Muscle layer of colon (tissue), 2 donors: ENCODE measurements at regions not wholly inside any gene's neighbourhood (a gene's known extent, or its start where the extent isn't known, plus 50 kb on each side); places are given as distances from the start of the nearest gene placed in this dataset.

Experiments used
- H3K27ac ChIP-seq: one replicate; pipeline ENCODE4 v1.7.0; 2013; ENCODE audit warnings: low read depth, mild to moderate bottlenecking, low read length, moderate library complexity
- H3K27me3 ChIP-seq, 2 donors: one replicate each; pipeline ENCODE4 v1.7.0; 2013; ENCODE audit warnings: low read length in 2 of 2, mild to moderate bottlenecking in 2 of 2; ENCODE audit not compliant: insufficient read depth in 2 of 2, control insufficient read depth in 1 of 2
- H3K36me3 ChIP-seq: one replicate; pipeline ENCODE4 v1.7.0; 2013; ENCODE audit warnings: mild to moderate bottlenecking, low read length; ENCODE audit not compliant: insufficient read depth
- H3K4me1 ChIP-seq: one replicate; pipeline ENCODE4 v1.7.0; 2013; ENCODE audit warnings: mild to moderate bottlenecking, low read length; ENCODE audit not compliant: insufficient read depth
- H3K4me3 ChIP-seq, 2 donors: one replicate each; pipeline ENCODE4 v1.7.0; 2013; ENCODE audit warnings: low read length in 2 of 2, low read depth in 1 of 2, mild to moderate bottlenecking in 1 of 2, moderate library complexity in 1 of 2
- H3K9ac ChIP-seq: one replicate; pipeline ENCODE4 v1.7.0; 2013; ENCODE audit warnings: low read length
- H3K9me3 ChIP-seq: one replicate; pipeline ENCODE4 v1.7.0; 2013; ENCODE audit warnings: mild to moderate bottlenecking, low read length
- donor health status: abdominal sarcoma.
- donor health status: Adenocarcinoma of cecum.

GRCh38 chr9:106420511-106420944 lies 442.4 kb upstream of the ZNF462 start:
- Histone ChIP-seq H3K27ac (no peak overlapping the region), H3K4me3 (no peak overlapping the region), H3K9me3 (no peaks in the 10 kb centered on the region)

DNA sequence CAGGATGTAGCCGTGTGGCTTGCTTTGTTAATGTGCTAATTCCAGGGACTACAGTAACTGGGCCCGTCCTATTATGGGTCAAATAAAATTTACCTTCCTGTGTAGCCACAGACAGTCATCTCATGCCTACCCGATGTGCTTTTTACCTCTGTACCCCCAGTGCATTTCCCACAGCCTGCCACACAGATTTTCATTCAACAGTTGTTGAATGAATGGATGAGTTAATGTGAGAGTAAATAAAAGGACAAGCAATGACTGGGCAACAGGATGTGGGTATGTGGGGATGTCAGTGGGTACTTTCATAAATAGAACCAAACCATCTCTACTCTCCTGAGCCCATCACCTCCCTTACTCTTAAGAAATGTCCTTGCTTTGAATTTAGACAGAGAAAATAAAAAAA lies 441.2 kb upstream of the ZNF462 start:
- H3K9ac ChIP-seq: no peak overlapping the region
- H3K9me3 ChIP-seq: no peaks in the 10 kb centered on the region
- no peaks in the 10 kb centered on the region for H3K36me3 ChIP-seq
- no peaks in the 10 kb centered on the region for H3K27me3 ChIP-seq
- no peak overlapping the region for H3K4me3 ChIP-seq
- H3K4me1 ChIP-seq: no peaks in the 10 kb centered on the region
- no peak overlapping the region for H3K27ac ChIP-seq

More at GRCh38 chr9:106420511-106420944, 442.4 kb upstream of the ZNF462 start:
- no peaks in the 10 kb centered on the region for H3K27me3 ChIP-seq
- H3K9ac ChIP-seq: no peak overlapping the region
- no peaks in the 10 kb centered on the region for H3K4me1 ChIP-seq
- H3K36me3 ChIP-seq: no peaks in the 10 kb centered on the region

- H3K27me3 ChIP-seq: no peaks in the 10 kb centered on the region
- H3K27ac ChIP-seq: no peak overlapping the region
- no peak overlapping the region for H3K9ac ChIP-seq
- H3K9me3 ChIP-seq: no peaks in the 10 kb centered on the region
- H3K4me3 ChIP-seq: no peak overlapping the region
- no peaks in the 10 kb centered on the region for H3K4me1 ChIP-seq
- no peaks in the 10 kb centered on the region for H3K36me3 ChIP-seq
Measured at GRCh38 chr9:106423575-106423974, 439.4 kb upstream of the ZNF462 start.

GRCh38 chr9:106432631-106433030 lies 430.3 kb upstream of the ZNF462 start:
- Histone ChIP-seq H3K9me3 (no peaks in the 10 kb centered on the region), H3K27ac (no peak overlapping the region), H3K4me3 (no peak overlapping the region), H3K4me1 (no peaks in the 10 kb centered on the region), H3K9ac (no peak overlapping the region), H3K36me3 (no peaks in the 10 kb centered on the region), H3K27me3 (no peaks in the 10 kb centered on the region)

DNA sequence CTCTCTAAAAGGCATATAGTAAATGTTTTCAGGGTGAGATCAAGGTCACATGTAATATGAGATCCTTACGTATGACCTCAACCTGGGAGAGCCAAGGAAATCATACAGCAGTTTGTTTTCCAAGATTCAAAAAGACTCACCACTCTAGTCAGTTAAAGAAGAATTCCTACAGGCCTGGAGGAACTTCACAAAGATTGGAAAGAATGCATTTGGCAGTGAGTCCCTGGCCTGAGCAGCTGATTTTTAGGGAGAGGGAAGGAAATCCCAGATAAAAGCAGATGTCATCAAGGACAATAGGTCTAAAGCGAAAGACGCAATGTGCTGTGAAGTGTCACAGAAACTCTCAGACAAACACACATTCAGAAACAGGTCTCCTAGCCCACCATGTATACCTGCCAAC lies 424.0 kb upstream of the ZNF462 start:
- Histone ChIP-seq H3K9me3 (no peaks in the 10 kb centered on the region), H3K36me3 (no peaks in the 10 kb centered on the region), H3K9ac (no peak overlapping the region), H3K27ac (no peak overlapping the region), H3K27me3 (no peaks in the 10 kb centered on the region), H3K4me3 (no peak overlapping the region), H3K4me1 (no peaks in the 10 kb centered on the region)

GRCh38 chr9:106441283-106441682 lies 421.7 kb upstream of the ZNF462 start:
- Histone ChIP-seq H3K9me3 (no peaks in the 10 kb centered on the region), H3K4me1 (no peaks in the 10 kb centered on the region), H3K9ac (no peak overlapping the region), H3K36me3 (no peaks in the 10 kb centered on the region), H3K4me3 (no peak overlapping the region), H3K27ac (no peak overlapping the region), H3K27me3 (no peaks in the 10 kb centered on the region)

- Histone ChIP-seq H3K36me3 (no peaks in the 10 kb centered on the region), H3K9ac (no peak overlapping the region), H3K4me1 (no peaks in the 10 kb centered on the region), H3K27me3 (no peaks in the 10 kb centered on the region), H3K4me3 (no peak overlapping the region), H3K27ac (no peak overlapping the region), H3K9me3 (no peaks in the 10 kb centered on the region)
Measured at GRCh38 chr9:106443520-106443919, 419.4 kb upstream of the ZNF462 start.

- H3K36me3 ChIP-seq: no peaks in the 10 kb centered on the region
- no peak overlapping the region for H3K9ac ChIP-seq
- no peak overlapping the region for H3K27ac ChIP-seq
- no peaks in the 10 kb centered on the region for H3K27me3 ChIP-seq
- no peaks in the 10 kb centered on the region for H3K9me3 ChIP-seq
- peaks cover 9% of the 10 kb centered on the region for H3K4me1 ChIP-seq
- no peak overlapping the region for H3K4me3 ChIP-seq
Measured at GRCh38 chr9:106445107-106445506, 417.9 kb upstream of the ZNF462 start.

GRCh38 chr9:106449336-106449927 lies 413.5 kb upstream of the ZNF462 start:
- Histone ChIP-seq H3K4me3 (no peak overlapping the region), H3K9me3 (no peaks in the 10 kb centered on the region), H3K27ac (no peak overlapping the region), H3K27me3 (no peaks in the 10 kb centered on the region), H3K9ac (no peak overlapping the region), H3K4me1 (peaks cover 15% of the 10 kb centered on the region), H3K36me3 (no peaks in the 10 kb centered on the region)

GRCh38 chr9:106450549-106450948 lies 412.4 kb upstream of the ZNF462 start:
- Histone ChIP-seq H3K27ac (no peak overlapping the region), H3K9ac (no peak overlapping the region), H3K4me3 (no peak overlapping the region)

DNA sequence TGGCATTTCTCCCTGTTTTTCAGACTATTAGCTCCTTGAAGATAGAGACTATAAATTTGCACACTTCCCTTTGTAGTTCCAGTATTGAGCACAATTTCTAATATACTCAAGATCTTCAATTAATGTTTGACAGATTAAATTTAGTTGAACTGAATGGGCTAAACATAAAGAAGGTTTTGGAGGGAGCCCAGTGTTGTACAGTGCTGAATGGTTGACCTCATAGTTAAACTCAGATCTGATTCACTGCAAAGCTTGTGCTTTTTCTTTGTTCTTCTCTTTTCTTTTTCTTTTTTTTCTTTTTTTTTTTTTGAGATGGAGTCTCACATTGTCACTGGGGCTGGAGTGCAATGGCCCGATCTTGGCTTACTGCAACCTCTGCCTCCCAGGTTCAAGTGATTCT lies 411.7 kb upstream of the ZNF462 start:
- no peaks in the 10 kb centered on the region for H3K27me3 ChIP-seq
- H3K9ac ChIP-seq: no peak overlapping the region
- no peak overlapping the region for H3K27ac ChIP-seq
- H3K4me1 ChIP-seq: peaks cover 15% of the 10 kb centered on the region
- no peaks in the 10 kb centered on the region for H3K9me3 ChIP-seq
- H3K36me3 ChIP-seq: no peaks in the 10 kb centered on the region
- H3K4me3 ChIP-seq: no peak overlapping the region

More at GRCh38 chr9:106450549-106450948, 412.4 kb upstream of the ZNF462 start:
- no peaks in the 10 kb centered on the region for H3K27me3 ChIP-seq
- H3K36me3 ChIP-seq: no peaks in the 10 kb centered on the region
- no peaks in the 10 kb centered on the region for H3K9me3 ChIP-seq
- H3K4me1 ChIP-seq: peaks cover 15% of the 10 kb centered on the region

DNA sequence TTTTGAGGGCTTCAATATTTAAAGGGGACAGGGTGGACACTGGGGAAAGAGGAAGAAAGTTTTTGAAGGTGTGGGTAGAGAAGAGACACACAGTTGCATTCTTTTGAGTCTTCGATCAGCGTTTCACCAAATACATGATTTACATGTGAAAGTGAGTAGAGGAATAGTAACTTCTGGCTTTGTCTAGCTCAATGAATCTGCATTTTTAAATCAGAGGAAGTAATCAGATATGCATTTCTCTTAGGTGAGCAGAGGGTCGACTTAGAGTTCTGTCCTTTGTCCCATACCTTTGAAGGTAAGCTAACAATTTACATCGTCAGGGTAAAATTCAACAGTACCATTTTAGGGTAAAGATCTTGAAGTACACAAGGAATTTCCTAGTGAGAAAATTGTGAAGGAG lies 406.4 kb upstream of the ZNF462 start:
- no peak overlapping the region for H3K4me3 ChIP-seq
- no peak overlapping the region for H3K27ac ChIP-seq
- H3K27me3 ChIP-seq: no peaks in the 10 kb centered on the region
- no peak overlapping the region for H3K9ac ChIP-seq
- no peaks in the 10 kb centered on the region for H3K4me1 ChIP-seq
- no peaks in the 10 kb centered on the region for H3K36me3 ChIP-seq
- no peaks in the 10 kb centered on the region for H3K9me3 ChIP-seq
